HEK293 (cell line): ENCODE measurements at regions not wholly inside any gene's neighbourhood (a gene's known extent, or its start where the extent isn't known, plus 50 kb on each side); places are given as distances from the start of the nearest gene placed in this dataset.

Experiments used
- CTCF ChIA-PET: fragments of 350-600 bp; formaldehyde crosslinking; extraction: SDS; loops from one replicate; lab custom pipeline; 2021; ENCODE audit warnings: antibody characterized with exemption; lab: Yijun Ruan, JAX
- POLR2A ChIA-PET: fragments of 300-600 bp; formaldehyde crosslinking; extraction: SDS; loops from one replicate; lab custom pipeline; 2020; ENCODE audit warnings: antibody characterized with exemption, inconsistent platforms; lab: Yijun Ruan, JAX
- H3K27ac ChIP-seq: fragments of 200-500 bp; sonication (Bioruptor generic); 2 replicates; pipeline ENCODE4 v1.5.1; 2014; ENCODE audit warnings: low read depth, low read length, control low read depth, inconsistent platforms; ENCODE audit errors: extremely low read depth
- H3K36me3 ChIP-seq, 2 experiments: fragments of 200-500 bp in 1 of 2; sonication (Bioruptor generic) in 1 of 2; 1 replicate in 1 of 2; 2 replicates in 1 of 2; pipeline ENCODE4 v1.5.1; 2014 to 2017; ENCODE audit warnings: inconsistent platforms in 2 of 2, low read length in 2 of 2; ENCODE audit not compliant: control insufficient read depth in 2 of 2, insufficient read depth in 1 of 2
- H3K4me1 ChIP-seq: fragments of 200-500 bp; sonication (Bioruptor generic); 2 replicates; pipeline ENCODE4 v1.5.1; 2014; ENCODE audit warnings: mild to moderate bottlenecking, low read length, inconsistent platforms; ENCODE audit not compliant: control insufficient read depth, insufficient read depth
- H3K4me3 ChIP-seq: 2 replicates; pipeline ENCODE4 v1.5.1; 2011; ENCODE audit warnings: low read depth, mild to moderate bottlenecking, control low read depth, low read length, moderate library complexity
- H3K9me3 ChIP-seq: fragments of 200-500 bp; sonication (Bioruptor generic); 2 replicates; pipeline ENCODE4 v1.5.1; 2014; ENCODE audit warnings: low read depth, low read length, inconsistent platforms; ENCODE audit not compliant: control insufficient read depth, insufficient read depth
- BCL11B ChIP-seq: fragments of 450-650 bp; formaldehyde crosslinking; IDR thresholded peaks from 2 replicates; pipeline ENCODE4 v1.5.1; 2016; ENCODE audit warnings: low read depth, missing biosample characterization, missing genetic modification characterization
- GFI1B ChIP-seq: fragments of 450-650 bp; formaldehyde crosslinking; IDR thresholded peaks from 2 replicates; pipeline ENCODE4 v1.5.1; 2016; ENCODE audit warnings: missing biosample characterization, missing genetic modification characterization
- GLIS2 ChIP-seq: fragments of 450-650 bp; formaldehyde crosslinking; IDR thresholded peaks from 2 replicates; pipeline ENCODE4 v1.5.1; 2016; ENCODE audit warnings: missing biosample characterization, missing genetic modification characterization
- ZBTB48 ChIP-seq: fragments of 450-650 bp; formaldehyde crosslinking; IDR thresholded peaks from 2 replicates; pipeline ENCODE4 v1.5.1; 2016; ENCODE audit warnings: missing biosample characterization, missing genetic modification characterization
- ZBTB49 ChIP-seq: fragments of 450-650 bp; formaldehyde crosslinking; IDR thresholded peaks from 2 replicates; pipeline ENCODE4 v1.5.1; 2016; ENCODE audit warnings: missing biosample characterization, missing genetic modification characterization, low read depth
- ZFP37 ChIP-seq: fragments of 450-650 bp; formaldehyde crosslinking; IDR thresholded peaks from 2 replicates; pipeline ENCODE4 v1.5.1; 2016; ENCODE audit warnings: missing biosample characterization, missing genetic modification characterization
- ZNF175 ChIP-seq: fragments of 450-650 bp; formaldehyde crosslinking; IDR thresholded peaks from 2 replicates; pipeline ENCODE4 v1.5.1; 2016; ENCODE audit warnings: missing biosample characterization, missing genetic modification characterization
- ZNF214 ChIP-seq: fragments of 450-650 bp; formaldehyde crosslinking; IDR thresholded peaks from 2 replicates; pipeline ENCODE4 v1.5.1; 2017; ENCODE audit warnings: missing biosample characterization, mild to moderate bottlenecking, missing genetic modification characterization, borderline replicate concordance
- ZNF239 ChIP-seq: fragments of 450-650 bp; formaldehyde crosslinking; IDR thresholded peaks from 2 replicates; pipeline ENCODE4 v1.5.1; 2016; ENCODE audit warnings: missing biosample characterization, missing genetic modification characterization
- ZNF433 ChIP-seq: fragments of 450-650 bp; formaldehyde crosslinking; IDR thresholded peaks from 2 replicates; pipeline ENCODE4 v1.5.1; 2016; ENCODE audit warnings: missing biosample characterization, missing genetic modification characterization, low read depth
- ZNF501 ChIP-seq: fragments of 450-650 bp; formaldehyde crosslinking; IDR thresholded peaks from 2 replicates; pipeline ENCODE4 v1.5.1; 2016; ENCODE audit warnings: missing biosample characterization, missing genetic modification characterization
- ZNF544 ChIP-seq: fragments of 450-650 bp; formaldehyde crosslinking; IDR thresholded peaks from 2 replicates; pipeline ENCODE4 v1.5.0; 2017; ENCODE audit warnings: missing biosample characterization, missing genetic modification characterization
- ZNF548 ChIP-seq: fragments of 450-650 bp; formaldehyde crosslinking; IDR thresholded peaks from 2 replicates; pipeline ENCODE4 v1.5.1; 2016; ENCODE audit warnings: missing biosample characterization, missing genetic modification characterization
- ZNF621 ChIP-seq: fragments of 450-650 bp; formaldehyde crosslinking; IDR thresholded peaks from 2 replicates; pipeline ENCODE4 v1.5.1; 2017; ENCODE audit warnings: missing biosample characterization, missing genetic modification characterization
- ZNF626 ChIP-seq: fragments of 450-650 bp; sonication (Bioruptor Pico); formaldehyde crosslinking; IDR thresholded peaks from 2 replicates; pipeline ENCODE4 v1.5.1; 2018; ENCODE audit warnings: missing biosample characterization, missing genetic modification characterization, inconsistent platforms
- ZSCAN23 ChIP-seq: fragments of 450-650 bp; formaldehyde crosslinking; IDR thresholded peaks from 2 replicates; pipeline ENCODE4 v1.5.1; 2016; ENCODE audit warnings: missing biosample characterization, missing genetic modification characterization
- ZSCAN30 ChIP-seq: fragments of 450-650 bp; IDR thresholded peaks from 2 replicates; pipeline ENCODE4 v1.5.1; 2018; ENCODE audit warnings: missing biosample characterization, mild to moderate bottlenecking, missing genetic modification characterization, moderate library complexity
- TF ChIP-seq, protein P1 (sequence below): fragments of 450-650 bp; formaldehyde crosslinking; IDR thresholded peaks from 2 replicates; pipeline ENCODE4 v1.5.1; 2017; ENCODE audit warnings: missing biosample characterization, missing genetic modification characterization
- TF ChIP-seq, protein P2 (sequence below): fragments of 450-650 bp; formaldehyde crosslinking; IDR thresholded peaks from 2 replicates; pipeline ENCODE4 v1.5.1; 2017; ENCODE audit warnings: missing biosample characterization, missing genetic modification characterization

DNA sequence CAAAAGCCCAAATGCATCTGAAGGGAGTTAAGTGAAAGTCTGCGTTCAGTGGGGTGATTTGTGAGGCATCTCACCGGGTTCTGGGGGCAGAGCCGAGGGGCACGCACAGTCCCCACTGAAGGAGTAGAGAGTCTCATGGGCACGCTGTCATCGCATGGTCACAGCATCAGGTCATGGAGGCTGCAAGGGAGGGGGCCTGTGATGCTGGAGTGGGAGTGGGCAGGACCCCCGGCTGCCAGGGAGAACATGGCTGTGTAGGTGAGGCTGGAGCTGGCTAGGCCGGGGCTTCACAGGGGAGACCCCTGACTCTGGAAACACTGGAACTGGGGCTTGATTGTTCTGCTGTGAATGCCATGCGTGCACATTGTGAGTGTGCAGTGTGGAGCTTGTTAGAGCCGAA, 360.5 kb downstream of the IRX2 start:
- no peaks in the 10 kb centered on the region for H3K4me1 ChIP-seq
- H3K27ac ChIP-seq, result no peak overlapping the region
- ChIA-PET CTCF (no interaction called here), POLR2A (no interaction called here)
- H3K9me3 ChIP-seq, result no peaks in the 10 kb centered on the region
- H3K4me3 ChIP-seq, result no peak overlapping the region
- H3K36me3 ChIP-seq, result no peaks in the 10 kb centered on the region
- TF ChIP-seq ZNF544 (no peak), ZNF239 (no peak), ZSCAN23 (tag by site-specific recombination) (no peak), ZBTB49 (tag by site-specific recombination) (no peak), GLIS2 (tag by site-specific recombination) (no peak), ZNF548 (tag by site-specific recombination) (no peak), ZNF621 (tag by site-specific recombination) (no peak), ZNF433 (no peak), ZBTB48 (tag by site-specific recombination) (no peak), ZSCAN30 (tag by site-specific recombination) (no peak), ZNF501 (no peak), ZFP37 (tag by site-specific recombination) (no peak), GFI1B (tag by site-specific recombination) (no peak), BCL11B (tag by site-specific recombination) (no peak), ZNF175 (tag by site-specific recombination) (no peak), ZNF214 (tag by site-specific recombination) (no peak)
- TF ChIP-seq, protein P1, sequence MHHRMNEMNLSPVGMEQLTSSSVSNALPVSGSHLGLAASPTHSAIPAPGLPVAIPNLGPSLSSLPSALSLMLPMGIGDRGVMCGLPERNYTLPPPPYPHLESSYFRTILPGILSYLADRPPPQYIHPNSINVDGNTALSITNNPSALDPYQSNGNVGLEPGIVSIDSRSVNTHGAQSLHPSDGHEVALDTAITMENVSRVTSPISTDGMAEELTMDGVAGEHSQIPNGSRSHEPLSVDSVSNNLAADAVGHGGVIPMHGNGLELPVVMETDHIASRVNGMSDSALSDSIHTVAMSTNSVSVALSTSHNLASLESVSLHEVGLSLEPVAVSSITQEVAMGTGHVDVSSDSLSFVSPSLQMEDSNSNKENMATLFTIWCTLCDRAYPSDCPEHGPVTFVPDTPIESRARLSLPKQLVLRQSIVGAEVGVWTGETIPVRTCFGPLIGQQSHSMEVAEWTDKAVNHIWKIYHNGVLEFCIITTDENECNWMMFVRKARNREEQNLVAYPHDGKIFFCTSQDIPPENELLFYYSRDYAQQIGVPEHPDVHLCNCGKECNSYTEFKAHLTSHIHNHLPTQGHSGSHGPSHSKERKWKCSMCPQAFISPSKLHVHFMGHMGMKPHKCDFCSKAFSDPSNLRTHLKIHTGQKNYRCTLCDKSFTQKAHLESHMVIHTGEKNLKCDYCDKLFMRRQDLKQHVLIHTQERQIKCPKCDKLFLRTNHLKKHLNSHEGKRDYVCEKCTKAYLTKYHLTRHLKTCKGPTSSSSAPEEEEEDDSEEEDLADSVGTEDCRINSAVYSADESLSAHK (tag by site-specific recombination), result no peak
- TF ChIP-seq, protein P2, sequence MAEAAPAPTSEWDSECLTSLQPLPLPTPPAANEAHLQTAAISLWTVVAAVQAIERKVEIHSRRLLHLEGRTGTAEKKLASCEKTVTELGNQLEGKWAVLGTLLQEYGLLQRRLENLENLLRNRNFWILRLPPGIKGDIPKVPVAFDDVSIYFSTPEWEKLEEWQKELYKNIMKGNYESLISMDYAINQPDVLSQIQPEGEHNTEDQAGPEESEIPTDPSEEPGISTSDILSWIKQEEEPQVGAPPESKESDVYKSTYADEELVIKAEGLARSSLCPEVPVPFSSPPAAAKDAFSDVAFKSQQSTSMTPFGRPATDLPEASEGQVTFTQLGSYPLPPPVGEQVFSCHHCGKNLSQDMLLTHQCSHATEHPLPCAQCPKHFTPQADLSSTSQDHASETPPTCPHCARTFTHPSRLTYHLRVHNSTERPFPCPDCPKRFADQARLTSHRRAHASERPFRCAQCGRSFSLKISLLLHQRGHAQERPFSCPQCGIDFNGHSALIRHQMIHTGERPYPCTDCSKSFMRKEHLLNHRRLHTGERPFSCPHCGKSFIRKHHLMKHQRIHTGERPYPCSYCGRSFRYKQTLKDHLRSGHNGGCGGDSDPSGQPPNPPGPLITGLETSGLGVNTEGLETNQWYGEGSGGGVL (tag by site-specific recombination), result no peak

DNA sequence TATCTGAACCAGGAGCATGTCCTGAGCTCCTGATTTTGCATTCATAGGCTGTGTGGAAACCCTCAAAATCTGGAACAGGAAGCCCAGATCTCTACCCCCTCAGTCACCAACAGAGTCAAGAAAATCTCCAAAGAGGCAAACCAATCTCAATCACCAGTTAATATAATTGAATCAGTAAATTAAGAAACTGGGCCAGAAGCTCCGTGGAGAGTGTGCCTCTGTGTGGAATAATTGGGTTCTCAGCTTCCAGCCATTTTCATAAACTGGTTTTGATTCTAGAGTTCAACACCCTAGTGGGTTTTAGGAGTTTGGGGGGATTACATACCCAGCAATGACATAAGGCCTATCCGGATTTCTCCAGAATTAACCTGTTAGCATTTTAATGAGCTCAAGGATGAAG, 362.9 kb downstream of the IRX2 start:
- H3K4me3 ChIP-seq, result no peak overlapping the region
- POLR2A ChIA-PET, result no interaction called here
- no peaks in the 10 kb centered on the region for H3K9me3 ChIP-seq
- no peak overlapping the region for H3K27ac ChIP-seq
- TF ChIP-seq ZNF626 (no peak), ZNF175 (tag by site-specific recombination) (no peak)
- no peaks in the 10 kb centered on the region for H3K36me3 ChIP-seq
- H3K4me1 ChIP-seq, result no peaks in the 10 kb centered on the region
- CTCF ChIA-PET, result no interaction called here
